Keratinocyte (primary cell): ENCODE measurements at regions not wholly inside any gene's neighbourhood (a gene's known extent, or its start where the extent isn't known, plus 50 kb on each side); places are given as distances from the start of the nearest gene placed in this dataset.

ENCODE experiments used
- DNase-seq: peaks from one replicate; pipeline ENCODE4 v3.0.0-alpha.2; 2011; ENCODE audit warnings: low read depth, missing footprints, low spot score
- FAIRE-seq: peaks from 2 replicates; lab custom pipeline; 2011; peaks lifted over from hg19 to GRCh38; lab: Jason Lieb, UNC
- H2AFZ ChIP-seq: 2 replicates; pipeline ENCODE4 v1.6.0; 2012; ENCODE audit warnings: low read length, control low read depth, inconsistent platforms; ENCODE audit not compliant: control insufficient read depth
- H3K27ac ChIP-seq: 2 replicates; pipeline ENCODE4 v1.5.1; 2011; ENCODE audit warnings: low read length; ENCODE audit not compliant: control insufficient read depth, insufficient read depth
- H3K27me3 ChIP-seq: 3 replicates; pipeline ENCODE4 v1.6.0; 2011; ENCODE audit warnings: low read length; ENCODE audit not compliant: control insufficient read depth, insufficient read depth; ENCODE audit errors: extremely low read depth
- H3K36me3 ChIP-seq, 2 experiments: 2 replicates in 1 of 2; 3 replicates in 1 of 2; pipeline ENCODE4 v1.5.1; 2011; ENCODE audit warnings: low read length in 2 of 2, mild to moderate bottlenecking in 1 of 2; ENCODE audit not compliant: control insufficient read depth in 2 of 2, insufficient read depth in 2 of 2; ENCODE audit errors: extremely low read depth in 1 of 2
- H3K4me1 ChIP-seq: 3 replicates; pipeline ENCODE4 v1.5.1; 2011; ENCODE audit warnings: low read length; ENCODE audit not compliant: control insufficient read depth, insufficient read depth; ENCODE audit errors: extremely low read depth
- H3K4me2 ChIP-seq: 3 replicates; pipeline ENCODE4 v1.6.0; 2011; ENCODE audit warnings: low read depth, low read length; ENCODE audit not compliant: control insufficient read depth, insufficient read depth; ENCODE audit errors: extremely low read depth
- H3K4me3 ChIP-seq, 3 experiments: fragments of 200-600 bp in 1 of 3; sonication (generic) in 1 of 3; 2 replicates in 2 of 3; 3 replicates in 1 of 3; pipeline ENCODE4 v1.5.1; 2011 to 2016; ENCODE audit warnings: low read length in 3 of 3, mild to moderate bottlenecking in 3 of 3, control low read depth in 2 of 3, inconsistent platforms in 1 of 3, low read depth in 1 of 3, mixed read lengths in 1 of 3, mixed run types in 1 of 3, moderate library complexity in 1 of 3; ENCODE audit not compliant: control insufficient read depth in 2 of 3, insufficient read depth in 2 of 3; ENCODE audit errors: extremely low read depth in 1 of 3
- H3K79me2 ChIP-seq: 2 replicates; pipeline ENCODE4 v1.6.0; 2012; ENCODE audit warnings: low read length; ENCODE audit not compliant: control insufficient read depth, insufficient read depth
- H3K9ac ChIP-seq: 3 replicates; pipeline ENCODE4 v1.6.0; 2011; ENCODE audit warnings: low read length; ENCODE audit not compliant: control insufficient read depth, insufficient read depth; ENCODE audit errors: extremely low read depth
- H3K9me1 ChIP-seq: 3 replicates; pipeline ENCODE4 v1.6.0; 2011; ENCODE audit warnings: low read length; ENCODE audit not compliant: control insufficient read depth, insufficient read depth; ENCODE audit errors: extremely low read depth
- H3K9me3 ChIP-seq: 2 replicates; pipeline ENCODE4 v1.5.1; 2012; ENCODE audit warnings: low read depth, low read length; ENCODE audit not compliant: control insufficient read depth
- H4K20me1 ChIP-seq: 3 replicates; pipeline ENCODE4 v1.6.0; 2011; ENCODE audit warnings: low read length; ENCODE audit not compliant: control insufficient read depth, insufficient read depth; ENCODE audit errors: extremely low read depth
- EZH2 ChIP-seq: IDR thresholded peaks from one replicate; pipeline ENCODE4 v1.6.1; 2012; ENCODE audit warnings: inconsistent platforms, mild to moderate bottlenecking, low read length, moderate library complexity
- dilution Hi-C: fragments of 300-500 bp; cut with MboI; formaldehyde crosslinking; loops from one replicate; pipeline ENCODE4 v1.7.0; 2020; ENCODE audit warnings: low sequenced_read_pairs; ENCODE audit not compliant: extremely low pct_ligation_motif_present
- TF ChIP-seq, protein P1 (sequence below), 3 experiments: IDR thresholded peaks in 1 of 3; conservative IDR thresholded peaks in 1 of 3; optimal IDR thresholded peaks in 1 of 3; 2 replicates in 2 of 3; 3 replicates in 1 of 3; pipeline versions ENCODE3 to v1.5.1; 2011; ENCODE audit warnings: low read length in 3 of 3, mild to moderate bottlenecking in 3 of 3, moderate library complexity in 2 of 3, control low read depth in 1 of 3, inconsistent platforms in 1 of 3; ENCODE audit not compliant: insufficient read depth in 2 of 3; ENCODE audit errors: extremely low read depth in 1 of 3

DNA sequence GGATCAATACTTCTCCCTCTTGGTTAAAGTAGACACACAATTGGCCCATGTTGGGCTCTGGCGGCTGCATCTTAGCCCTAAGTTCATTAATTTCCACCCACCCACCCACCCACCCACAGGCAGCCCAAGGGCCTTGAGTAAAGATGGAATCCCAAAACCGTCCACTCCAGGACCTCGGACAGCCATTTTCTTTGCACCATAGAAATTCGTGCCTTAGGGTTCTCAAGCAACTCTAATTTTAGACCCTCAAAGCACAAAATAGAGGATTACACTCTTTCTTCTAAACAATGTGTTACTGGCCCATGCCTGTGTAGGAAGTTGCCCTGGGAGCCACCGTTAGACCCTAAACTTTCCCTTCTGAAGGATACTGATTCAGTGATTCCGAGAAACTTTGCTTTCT lies 568.5 kb downstream of the IRX1 start:
- no peak overlapping the region for H3K27ac ChIP-seq
- H3K9me1 ChIP-seq = no peaks in the 10 kb centered on the region
- H3K36me3 ChIP-seq = no peaks in the 10 kb centered on the region
- dilution Hi-C loops = no loop called here
- FAIRE-seq (no peak), DNase-seq (no peak)
- no peak overlapping the region for H3K4me2 ChIP-seq
- TF ChIP-seq, protein P1, sequence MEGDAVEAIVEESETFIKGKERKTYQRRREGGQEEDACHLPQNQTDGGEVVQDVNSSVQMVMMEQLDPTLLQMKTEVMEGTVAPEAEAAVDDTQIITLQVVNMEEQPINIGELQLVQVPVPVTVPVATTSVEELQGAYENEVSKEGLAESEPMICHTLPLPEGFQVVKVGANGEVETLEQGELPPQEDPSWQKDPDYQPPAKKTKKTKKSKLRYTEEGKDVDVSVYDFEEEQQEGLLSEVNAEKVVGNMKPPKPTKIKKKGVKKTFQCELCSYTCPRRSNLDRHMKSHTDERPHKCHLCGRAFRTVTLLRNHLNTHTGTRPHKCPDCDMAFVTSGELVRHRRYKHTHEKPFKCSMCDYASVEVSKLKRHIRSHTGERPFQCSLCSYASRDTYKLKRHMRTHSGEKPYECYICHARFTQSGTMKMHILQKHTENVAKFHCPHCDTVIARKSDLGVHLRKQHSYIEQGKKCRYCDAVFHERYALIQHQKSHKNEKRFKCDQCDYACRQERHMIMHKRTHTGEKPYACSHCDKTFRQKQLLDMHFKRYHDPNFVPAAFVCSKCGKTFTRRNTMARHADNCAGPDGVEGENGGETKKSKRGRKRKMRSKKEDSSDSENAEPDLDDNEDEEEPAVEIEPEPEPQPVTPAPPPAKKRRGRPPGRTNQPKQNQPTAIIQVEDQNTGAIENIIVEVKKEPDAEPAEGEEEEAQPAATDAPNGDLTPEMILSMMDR (optimal IDR thresholded peaks at IDR 0.05 in 1 of 3, IDR thresholded peaks at IDR 0.05 in 1 of 3, conservative IDR thresholded peaks at IDR 0.05 in 1 of 3; ENCODE audit: extremely low read depth in 1 of 3, insufficient read depth in 2 of 3, low read length in 3 of 3) = no peak
- TF ChIP-seq EZH2 = no peak
- no peaks in the 10 kb centered on the region for H4K20me1 ChIP-seq
- no peaks in the 10 kb centered on the region for H3K27me3 ChIP-seq
- no peak overlapping the region for H3K9ac ChIP-seq
- H2AFZ ChIP-seq = no peak overlapping the region
- H3K4me3 ChIP-seq = no peak overlapping the region
- H3K4me1 ChIP-seq = no peaks in the 10 kb centered on the region
- no peaks in the 10 kb centered on the region for H3K9me3 ChIP-seq
- H3K79me2 ChIP-seq = no peaks in the 10 kb centered on the region

DNA sequence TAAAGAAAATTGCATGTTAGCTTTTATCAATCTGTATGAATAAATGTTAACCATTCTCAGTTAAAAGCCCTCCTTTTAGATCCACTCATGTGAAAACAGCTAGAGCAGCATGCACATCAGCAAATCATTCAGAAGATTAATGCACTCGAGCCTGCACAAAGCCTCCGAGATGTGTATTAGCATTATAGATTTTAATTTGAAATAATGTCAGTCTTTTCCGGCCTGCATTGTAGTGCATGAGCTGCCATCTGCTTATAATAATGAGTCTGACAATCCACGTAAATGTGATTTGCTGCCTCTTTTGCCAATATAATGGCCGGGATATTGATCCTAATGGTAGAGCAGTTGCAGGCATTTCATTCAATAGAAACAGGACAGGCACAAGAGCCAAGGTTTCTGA lies 585.1 kb downstream of the IRX1 start:
- Histone ChIP-seq H3K4me2 (no peak overlapping the region), H3K4me3 (no peak overlapping the region), H3K79me2 (no peaks in the 10 kb centered on the region), H3K36me3 (no peaks in the 10 kb centered on the region), H3K9me3 (no peaks in the 10 kb centered on the region), H3K9me1 (no peaks in the 10 kb centered on the region), H4K20me1 (no peaks in the 10 kb centered on the region), H2AFZ (no peak overlapping the region), H3K4me1 (no peaks in the 10 kb centered on the region), H3K9ac (no peak overlapping the region), H3K27me3 (no peaks in the 10 kb centered on the region), H3K27ac (no peak overlapping the region)
- FAIRE-seq (no peak), DNase-seq (no peak)
- dilution Hi-C loops = no loop called here
- TF ChIP-seq EZH2 = no peak
- TF ChIP-seq, protein P1 (optimal IDR thresholded peaks at IDR 0.05 in 1 of 3, IDR thresholded peaks at IDR 0.05 in 1 of 3, conservative IDR thresholded peaks at IDR 0.05 in 1 of 3; ENCODE audit: extremely low read depth in 1 of 3, insufficient read depth in 2 of 3, low read length in 3 of 3) = no peak
